IMR-90 (cell line): ENCODE measurements at regions not wholly inside any gene's neighbourhood (a gene's known extent, or its start where the extent isn't known, plus 50 kb on each side); places are given as distances from the start of the nearest gene placed in this dataset.

Source experiments
- ATAC-seq: fragments of 200-7000 bp; cut with Tn5 transposase; 2 replicates; pipeline ENCODE4 v1.9.1; 2020; ENCODE audit warnings: low read depth, mild to moderate bottlenecking, moderate library complexity
- BruUV-seq: library from RNA; stranded (reverse); fragments of 400-500 nt; replicated peaks from 2 replicates; lab custom pipeline; 2021; lab: Mats Ljungman, UMichigan
- CTCF ChIA-PET: fragments of 300-600 bp; formaldehyde crosslinking; extraction: SDS; loops from one replicate; lab custom pipeline; 2021; ENCODE audit warnings: antibody characterized with exemption; lab: Yijun Ruan, JAX
- POLR2A ChIA-PET: fragments of 300-600 bp; sonication (Branson Sonifier 250); formaldehyde crosslinking; loops from one replicate; lab custom pipeline; 2022; ENCODE audit warnings: antibody characterized with exemption; ENCODE audit not compliant: unreplicated experiment; lab: Charles Lee
- DNase-seq: peaks from one replicate; pipeline ENCODE4 v3.0.0; 2013
- H2AFZ ChIP-seq: replicated peaks from 2 replicates; pipeline ENCODE3; 2013; ENCODE audit warnings: low read length, mild to moderate bottlenecking; ENCODE audit not compliant: poor library complexity
- H2AK5ac ChIP-seq: 2 replicates; pipeline ENCODE4 v1.6.1; 2013; ENCODE audit warnings: low read depth, low read length, inconsistent platforms
- H2AK9ac ChIP-seq: replicated peaks from 2 replicates; pipeline ENCODE3; 2013; ENCODE audit warnings: mild to moderate bottlenecking, low read depth, low read length, moderate library complexity; ENCODE audit not compliant: poor library complexity
- H2BK120ac ChIP-seq: 2 replicates; pipeline ENCODE4 v1.6.1; 2013; ENCODE audit warnings: low read depth, low read length, inconsistent platforms
- H2BK15ac ChIP-seq: 3 replicates; pipeline ENCODE4 v1.6.1; 2013; ENCODE audit warnings: low read depth, low read length, inconsistent platforms
- H2BK20ac ChIP-seq: 2 replicates; pipeline ENCODE4 v1.6.1; 2013; ENCODE audit warnings: low read depth, mild to moderate bottlenecking, inconsistent platforms, low read length, moderate library complexity
- H2BK5ac ChIP-seq: 2 replicates; pipeline ENCODE4 v1.6.1; 2013; ENCODE audit warnings: mild to moderate bottlenecking, low read depth, low read length, inconsistent platforms; ENCODE audit not compliant: poor library complexity, severe bottlenecking
- H3K14ac ChIP-seq: replicated peaks from 2 replicates; pipeline ENCODE4 v1.6.1; 2013; ENCODE audit warnings: low read depth, low read length, inconsistent platforms
- H3K18ac ChIP-seq: 2 replicates; pipeline ENCODE4 v1.6.1; 2013; ENCODE audit warnings: low read depth, low read length, control low read depth
- H3K23ac ChIP-seq: 2 replicates; pipeline ENCODE4 v1.6.1; 2013; ENCODE audit warnings: low read depth, low read length, inconsistent platforms
- H3K27ac ChIP-seq: 2 replicates; pipeline ENCODE4 v1.5.1; 2013; ENCODE audit warnings: mild to moderate bottlenecking, control low read depth, low read length; ENCODE audit not compliant: insufficient read depth
- H3K27me3 ChIP-seq: 2 replicates; pipeline ENCODE4 v1.6.1; 2013; ENCODE audit warnings: low read length; ENCODE audit not compliant: control insufficient read depth, insufficient read depth
- H3K36me3 ChIP-seq: 2 replicates; pipeline ENCODE4 v1.6.1; 2013; ENCODE audit warnings: low read length, mixed read lengths; ENCODE audit not compliant: control insufficient read depth, insufficient read depth
- H3K4ac ChIP-seq: 2 replicates; pipeline ENCODE4 v1.6.1; 2013; ENCODE audit warnings: low read depth, low read length, inconsistent platforms
- H3K4me1 ChIP-seq: 2 replicates; pipeline ENCODE4 v1.6.1; 2013; ENCODE audit warnings: low read length, mixed read lengths; ENCODE audit not compliant: control insufficient read depth, insufficient read depth
- H3K4me2 ChIP-seq: 2 replicates; pipeline ENCODE4 v1.6.1; 2013; ENCODE audit warnings: low read depth, mild to moderate bottlenecking, control low read depth, low read length, moderate library complexity
- H3K4me3 ChIP-seq: 2 replicates; pipeline ENCODE4 v1.5.1; 2013; ENCODE audit warnings: low read depth, mild to moderate bottlenecking, control low read depth, low read length, moderate library complexity; ENCODE audit not compliant: insufficient read depth
- H3K56ac ChIP-seq: 2 replicates; pipeline ENCODE4 v1.6.1; 2013; ENCODE audit warnings: low read length, inconsistent platforms; ENCODE audit not compliant: insufficient read depth; ENCODE audit errors: extremely low read depth
- H3K79me1 ChIP-seq, 2 experiments: 2 replicates each; pipeline ENCODE4 v1.6.1; 2013; ENCODE audit warnings: low read length in 2 of 2, inconsistent platforms in 1 of 2, low read depth in 1 of 2
- H3K9ac ChIP-seq: 2 replicates; pipeline ENCODE4 v1.6.1; 2013; ENCODE audit warnings: low read depth, low read length, control low read depth
- H3K9me1 ChIP-seq: 2 replicates; pipeline ENCODE4 v1.6.1; 2013; ENCODE audit warnings: low read length, inconsistent platforms; ENCODE audit not compliant: insufficient read depth
- H3K9me3 ChIP-seq: 2 replicates; pipeline ENCODE4 v1.6.1; 2013; ENCODE audit warnings: low read length; ENCODE audit not compliant: control insufficient read depth, insufficient read depth
- H4K20me1 ChIP-seq: 2 replicates; pipeline ENCODE4 v1.6.1; 2013; ENCODE audit warnings: low read length, inconsistent platforms; ENCODE audit not compliant: insufficient read depth
- H4K5ac ChIP-seq: 2 replicates; pipeline ENCODE4 v1.6.1; 2013; ENCODE audit warnings: mild to moderate bottlenecking, low read depth, low read length, control low read depth
- H4K8ac ChIP-seq, 2 experiments: 2 replicates each; pipeline ENCODE4 v1.6.1; 2013; ENCODE audit warnings: low read depth in 2 of 2, low read length in 2 of 2, control low read depth in 1 of 2, inconsistent platforms in 1 of 2
- H4K91ac ChIP-seq: 2 replicates; pipeline ENCODE4 v1.6.1; 2013; ENCODE audit warnings: low read depth, low read length, inconsistent platforms; ENCODE audit not compliant: insufficient read depth
- BHLHE40 ChIP-seq: fragments of 150-350 bp; IDR thresholded peaks from 2 replicates; pipeline ENCODE4 v1.6.1; 2016; ENCODE audit warnings: mild to moderate bottlenecking, low read depth, low read length
- CEBPB ChIP-seq: IDR thresholded peaks from 2 replicates; pipeline ENCODE4 v1.6.1; 2012; ENCODE audit warnings: low read depth, low read length, improper control_type of control experiment
- CHD1 ChIP-seq: IDR thresholded peaks from 2 replicates; pipeline ENCODE4 v1.6.1; 2012; ENCODE audit warnings: low read depth, low read length, improper control_type of control experiment
- FOS ChIP-seq: fragments of 150-350 bp; IDR thresholded peaks from 2 replicates; pipeline ENCODE4 v1.6.1; 2016; ENCODE audit warnings: low read depth, low read length
- MAFK ChIP-seq: IDR thresholded peaks from 2 replicates; pipeline ENCODE4 v1.6.1; 2012; ENCODE audit warnings: low read depth, low read length, improper control_type of control experiment
- RAD21 ChIP-seq: IDR thresholded peaks from 2 replicates; pipeline ENCODE4 v1.6.1; 2012; ENCODE audit warnings: low read length, improper control_type of control experiment
- RCOR1 ChIP-seq: IDR thresholded peaks from 2 replicates; pipeline ENCODE4 v1.6.1; 2012; ENCODE audit warnings: mild to moderate bottlenecking, low read length, improper control_type of control experiment; ENCODE audit not compliant: insufficient replicate concordance
- RFX5 ChIP-seq: IDR thresholded peaks from 2 replicates; pipeline ENCODE4 v1.8.0; 2012; ENCODE audit warnings: low read depth, mild to moderate bottlenecking, low read length, moderate library complexity
- WGBS, 2 experiments: methylation state at CpG; one replicate each; pipeline versions ENCODE4 v1.1.5 to v1.1.7; 2013; ENCODE audit warnings: missing lambda C conversion rate in 2 of 2; ENCODE audit not compliant: insufficient read length in 1 of 2; ENCODE audit errors: extremely low coverage in 2 of 2; 5-methylcytosine and 5-hydroxymethylcytosine counted together
- dilution Hi-C: fragments of 300-500 bp; cut with HindIII; formaldehyde crosslinking; loops from one replicate; pipeline ENCODE4 v1.14.3; 2018; ENCODE audit warnings: low sequenced_read_pairs; ENCODE audit not compliant: unreplicated experiment
- in situ Hi-C: fragments of 300-500 bp; cut with MboI; formaldehyde crosslinking; loops from 3 replicates; pipeline ENCODE4 v1.14.3; 2019; ENCODE audit warnings: low sequenced_read_pairs, inconsistent platforms, mixed read lengths
- intact Hi-C: fragments of 100-400 bp; cut with micrococcal nuclease; formaldehyde crosslinking; loops from 2 replicates; pipeline ENCODE4 v1.10.0; 2022
- TF ChIP-seq, protein P1 (sequence below): conservative IDR thresholded peaks from 2 replicates; pipeline ENCODE4 v1.5.1; 2012; ENCODE audit warnings: mild to moderate bottlenecking, low read depth, low read length, improper control_type of control experiment

DNA sequence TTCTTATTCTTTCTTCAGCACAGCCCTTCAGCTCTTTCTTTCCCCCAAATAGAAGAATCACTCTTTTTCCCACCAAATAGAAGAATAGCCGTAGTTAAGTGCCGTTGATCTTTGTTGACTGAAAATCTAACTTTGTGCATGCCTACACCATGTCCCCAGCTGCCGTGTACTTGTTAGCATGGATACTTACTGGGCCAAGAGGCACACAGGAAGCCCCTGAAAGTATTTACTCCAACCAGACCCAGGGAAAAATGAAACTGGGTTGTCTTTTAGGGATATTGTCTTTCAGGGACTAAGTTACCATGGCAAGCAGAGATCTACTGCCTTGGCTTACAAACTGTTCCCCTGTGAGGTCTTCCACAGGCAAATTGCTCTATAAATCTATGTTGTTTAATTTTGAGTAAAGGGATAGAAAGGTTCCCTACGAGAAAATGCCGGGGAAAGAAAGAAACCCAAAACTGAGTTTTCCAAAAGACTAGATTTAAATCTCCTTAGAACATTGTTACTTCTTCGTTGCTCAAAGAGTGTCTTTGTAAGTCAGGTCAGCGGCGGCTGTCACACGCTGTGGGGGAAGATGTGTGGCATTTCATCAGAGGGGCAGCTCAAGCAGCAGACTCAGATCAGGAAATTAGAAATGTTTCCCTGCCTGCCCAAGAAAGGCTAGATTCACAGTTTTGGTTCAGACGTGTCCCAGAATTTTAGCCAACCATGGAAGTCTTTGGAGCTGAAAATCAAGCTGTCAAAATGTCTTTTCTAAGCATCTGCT lies 152.7 kb upstream of the PRNP start:
- H3K14ac ChIP-seq = peak overlapping the region; percentile 7; the same call in 1 of the 2 replicates
- POLR2A ChIA-PET = no interaction called here

More for the DNA sequence above, 152.7 kb upstream of the PRNP start:
- H3K4ac ChIP-seq = 0 out of 2 replicates have a peak overlapping the region, but pooled peaks have one; percentile 6
- no peak overlapping the region for H3K56ac ChIP-seq
- 0 out of 2 replicates have a peak overlapping the region, but pooled peaks have one; percentile 41 for H2BK120ac ChIP-seq
- no TSS peak for BruUV-seq
- peak overlapping the region; percentile 77 for H3K18ac ChIP-seq
- 0 out of 2 replicates have a peak overlapping the region, but pooled peaks have one; percentile 13 for H2BK20ac ChIP-seq
- H3K79me1 ChIP-seq = no peaks in the 10 kb centered on the region
- no peak overlapping the region for H2AFZ ChIP-seq
- dilution Hi-C loops = no loop called here
- in situ Hi-C loops = no loop called here
- H4K8ac ChIP-seq = peak overlapping the region in 1 of 2 experiments; percentile 4; a peak in 1 of 4 replicates
- peaks cover 1% of the 10 kb centered on the region; the same call in 1 of the 2 replicates for H3K9me3 ChIP-seq
- no peak overlapping the region for H3K4me2 ChIP-seq
- H2BK15ac ChIP-seq = peak overlapping the region; percentile 10; the same call in 1 of the 3 replicates
- DNase-seq (no peak), ATAC-seq (no peak)
- no peaks in the 10 kb centered on the region for H3K36me3 ChIP-seq
- TF ChIP-seq MAFK (no peak), RFX5 (no peak), RAD21 (no peak), FOS (no peak), CHD1 (no peak), CEBPB (no peak), BHLHE40 (no peak), RCOR1 (no peak)
- TF ChIP-seq, protein P1, sequence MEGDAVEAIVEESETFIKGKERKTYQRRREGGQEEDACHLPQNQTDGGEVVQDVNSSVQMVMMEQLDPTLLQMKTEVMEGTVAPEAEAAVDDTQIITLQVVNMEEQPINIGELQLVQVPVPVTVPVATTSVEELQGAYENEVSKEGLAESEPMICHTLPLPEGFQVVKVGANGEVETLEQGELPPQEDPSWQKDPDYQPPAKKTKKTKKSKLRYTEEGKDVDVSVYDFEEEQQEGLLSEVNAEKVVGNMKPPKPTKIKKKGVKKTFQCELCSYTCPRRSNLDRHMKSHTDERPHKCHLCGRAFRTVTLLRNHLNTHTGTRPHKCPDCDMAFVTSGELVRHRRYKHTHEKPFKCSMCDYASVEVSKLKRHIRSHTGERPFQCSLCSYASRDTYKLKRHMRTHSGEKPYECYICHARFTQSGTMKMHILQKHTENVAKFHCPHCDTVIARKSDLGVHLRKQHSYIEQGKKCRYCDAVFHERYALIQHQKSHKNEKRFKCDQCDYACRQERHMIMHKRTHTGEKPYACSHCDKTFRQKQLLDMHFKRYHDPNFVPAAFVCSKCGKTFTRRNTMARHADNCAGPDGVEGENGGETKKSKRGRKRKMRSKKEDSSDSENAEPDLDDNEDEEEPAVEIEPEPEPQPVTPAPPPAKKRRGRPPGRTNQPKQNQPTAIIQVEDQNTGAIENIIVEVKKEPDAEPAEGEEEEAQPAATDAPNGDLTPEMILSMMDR = no peak
- no peaks in the 10 kb centered on the region for H4K20me1 ChIP-seq
- H3K27ac ChIP-seq = peak overlapping the region; percentile 40; the same call in 1 of the 2 replicates
- peaks cover 4% of the 10 kb centered on the region for H3K4me1 ChIP-seq
- H2AK9ac ChIP-seq = no peak overlapping the region
- H3K27me3 ChIP-seq = no peaks in the 10 kb centered on the region
- 0 out of 2 replicates have a peak overlapping the region, but pooled peaks have one; percentile 18 for H3K23ac ChIP-seq
- WGBS, 2 experiments = 50% methylated on average over 2 of the region's 10 CpGs; no CpG with 5 or more reads in 1 of the 2 experiments
- 0 out of 2 replicates have a peak overlapping the region, but pooled peaks have one; percentile 24 for H2AK5ac ChIP-seq
- no peak overlapping the region for H2BK5ac ChIP-seq
- intact Hi-C loops = no loop called here
- H4K91ac ChIP-seq = no peak overlapping the region
- H3K9me1 ChIP-seq = no peaks in the 10 kb centered on the region
- CTCF ChIA-PET = no interaction called here
- no peak overlapping the region for H3K4me3 ChIP-seq
- peak overlapping the region; percentile 45; the same call in 1 of the 2 replicates for H4K5ac ChIP-seq
- H3K9ac ChIP-seq = no peak overlapping the region; the same call in 1 of the 2 replicates
